Body of pancreas (tissue), 4 donors: ENCODE measurements at regions not wholly inside any gene's neighbourhood (a gene's known extent, or its start where the extent isn't known, plus 50 kb on each side); places are given as distances from the start of the nearest gene placed in this dataset.

Experiments
- CTCF ChIP-seq, 7 experiments: fragments of 450-650 bp in 4 of 7; fragments of 200-600 bp in 3 of 7; sonication (generic) in 3 of 7; IDR thresholded peaks; one replicate each; pipeline ENCODE4 v1.5.1; 2016 to 2019; ENCODE audit warnings: antibody characterized with exemption in 7 of 7
- POLR2A ChIP-seq, 3 donors: fragments of 450-650 bp; IDR thresholded peaks; one replicate each; pipeline ENCODE4 v1.6.1; 2016; ENCODE audit warnings: antibody characterized with exemption in 3 of 3, mild to moderate bottlenecking in 2 of 3

GRCh38 chrX:26309262-26309661 lies 93.3 kb downstream of the MAGEB5 start:
- TF ChIP-seq CTCF (IDR thresholded peaks at IDR 0.05) (no peak), POLR2A (IDR thresholded peaks at IDR 0.05) (no peak)
